ENCODE measurements at regions not wholly inside any gene's neighbourhood (a gene's known extent, or its start where the extent isn't known, plus 50 kb on each side); places are given as distances from the start of the nearest gene placed in this dataset.

DNA sequence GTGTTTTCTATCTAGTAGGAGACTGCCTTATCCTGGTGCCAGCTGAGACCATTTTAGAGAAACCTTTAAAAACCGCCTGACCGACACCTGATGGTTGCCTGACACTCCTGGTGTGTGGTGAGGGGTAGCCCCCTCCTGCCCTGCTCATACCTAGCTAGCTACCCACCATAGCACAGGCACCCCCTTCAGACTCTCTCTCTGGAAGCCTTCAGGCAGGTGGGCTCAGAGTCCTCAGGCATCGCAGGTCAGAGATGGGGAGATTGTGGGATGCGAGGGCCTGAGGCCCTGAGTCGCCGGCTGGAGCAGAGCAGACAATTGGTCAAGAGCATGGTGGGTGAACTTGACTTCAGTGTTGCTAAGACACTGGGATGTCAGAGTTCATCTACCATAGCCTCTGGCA, 424.6 kb downstream of the BRD1 start:
- TF ChIP-seq, protein P1, sequence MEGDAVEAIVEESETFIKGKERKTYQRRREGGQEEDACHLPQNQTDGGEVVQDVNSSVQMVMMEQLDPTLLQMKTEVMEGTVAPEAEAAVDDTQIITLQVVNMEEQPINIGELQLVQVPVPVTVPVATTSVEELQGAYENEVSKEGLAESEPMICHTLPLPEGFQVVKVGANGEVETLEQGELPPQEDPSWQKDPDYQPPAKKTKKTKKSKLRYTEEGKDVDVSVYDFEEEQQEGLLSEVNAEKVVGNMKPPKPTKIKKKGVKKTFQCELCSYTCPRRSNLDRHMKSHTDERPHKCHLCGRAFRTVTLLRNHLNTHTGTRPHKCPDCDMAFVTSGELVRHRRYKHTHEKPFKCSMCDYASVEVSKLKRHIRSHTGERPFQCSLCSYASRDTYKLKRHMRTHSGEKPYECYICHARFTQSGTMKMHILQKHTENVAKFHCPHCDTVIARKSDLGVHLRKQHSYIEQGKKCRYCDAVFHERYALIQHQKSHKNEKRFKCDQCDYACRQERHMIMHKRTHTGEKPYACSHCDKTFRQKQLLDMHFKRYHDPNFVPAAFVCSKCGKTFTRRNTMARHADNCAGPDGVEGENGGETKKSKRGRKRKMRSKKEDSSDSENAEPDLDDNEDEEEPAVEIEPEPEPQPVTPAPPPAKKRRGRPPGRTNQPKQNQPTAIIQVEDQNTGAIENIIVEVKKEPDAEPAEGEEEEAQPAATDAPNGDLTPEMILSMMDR (IDR thresholded peaks at IDR 0.05 in 8 of 11, conservative IDR thresholded peaks at IDR 0.05 in 3 of 11) = no peak
- TF ChIP-seq POLR2AphosphoS5 (IDR thresholded peaks at IDR 0.05) = no peak
- no peak for TF ChIP-seq POLR2A (IDR thresholded peaks at IDR 0.05)

Data from spleen (tissue), 7 donors.